OCI-LY7 (cell line): ENCODE measurements at regions not wholly inside any gene's neighbourhood (a gene's known extent, or its start where the extent isn't known, plus 50 kb on each side); places are given as distances from the start of the nearest gene placed in this dataset.

ENCODE experiments used
- BruUV-seq: library from RNA; stranded (reverse); fragments of 400-500 nt; replicated peaks from 2 replicates; lab custom pipeline; 2021; lab: Mats Ljungman, UMichigan
- CTCF ChIA-PET: fragments of 300-600 bp; sonication (Branson Sonifier 250); formaldehyde crosslinking; loops from one replicate; lab custom pipeline; 2022; ENCODE audit warnings: antibody characterized with exemption; ENCODE audit not compliant: unreplicated experiment; lab: Charles Lee
- POLR2A ChIA-PET: fragments of 300-600 bp; sonication (Branson Sonifier 250); formaldehyde crosslinking; loops from one replicate; lab custom pipeline; 2022; ENCODE audit warnings: antibody characterized with exemption; lab: Charles Lee
- DNase-seq: peaks from one replicate; pipeline ENCODE4 v3.0.0-alpha.2; 2015; ENCODE audit warnings: low spot score
- H2AFZ ChIP-seq: fragments of 200-600 bp; sonication (generic), shearing (Covaris generic); 2 replicates; pipeline ENCODE4 v1.6.1; 2014; ENCODE audit warnings: mild to moderate bottlenecking, antibody characterized with exemption, low read length, moderate library complexity
- H3K27ac ChIP-seq: fragments of 200-600 bp; sonication (generic); 2 replicates; pipeline ENCODE4 v1.5.1; 2014; ENCODE audit warnings: mixed run types, low read depth, mild to moderate bottlenecking, moderate library complexity, low read length, inconsistent platforms; ENCODE audit not compliant: poor library complexity, severe bottlenecking
- H3K36me3 ChIP-seq: fragments of 200-600 bp; sonication (generic); 2 replicates; pipeline ENCODE4 v1.6.1; 2014; ENCODE audit warnings: mild to moderate bottlenecking, antibody characterized with exemption, low read length, moderate library complexity, mixed read lengths; ENCODE audit not compliant: insufficient read depth
- H3K4me1 ChIP-seq: fragments of 200-600 bp; sonication (generic); 2 replicates; pipeline ENCODE4 v1.5.1; 2014; ENCODE audit warnings: mild to moderate bottlenecking, low read length; ENCODE audit not compliant: insufficient read depth, poor library complexity, severe bottlenecking
- H3K4me2 ChIP-seq: fragments of 200-600 bp; sonication (generic); 2 replicates; pipeline ENCODE4 v1.6.1; 2014; ENCODE audit warnings: mild to moderate bottlenecking, low read length
- H3K4me3 ChIP-seq: fragments of 200-600 bp; sonication (generic); 2 replicates; pipeline ENCODE4 v1.5.1; 2014; ENCODE audit warnings: mild to moderate bottlenecking, low read depth, low read length; ENCODE audit not compliant: poor library complexity, severe bottlenecking
- H3K79me2 ChIP-seq: fragments of 200-600 bp; sonication (generic); 2 replicates; pipeline ENCODE4 v1.6.1; 2016; ENCODE audit warnings: low read depth, mild to moderate bottlenecking, low read length, moderate library complexity, mixed read lengths; ENCODE audit not compliant: insufficient read depth
- H3K9me2 ChIP-seq: fragments of 200-600 bp; sonication (generic); 2 replicates; pipeline ENCODE4 v1.6.1; 2016; ENCODE audit warnings: mild to moderate bottlenecking, low read length, mixed read lengths; ENCODE audit not compliant: insufficient read depth
- H3K9me3 ChIP-seq: fragments of 200-600 bp; sonication (generic); 2 replicates; pipeline ENCODE4 v1.6.1; 2014; ENCODE audit warnings: mild to moderate bottlenecking, mixed run types, low read length, mixed read lengths
- H4K20me1 ChIP-seq: fragments of 200-600 bp; sonication (generic); 2 replicates; pipeline ENCODE4 v1.6.1; 2014; ENCODE audit warnings: mild to moderate bottlenecking, antibody characterized with exemption, low read length, moderate library complexity, mixed read lengths; ENCODE audit not compliant: insufficient read depth
- CTCF ChIP-seq: fragments of 200-600 bp; sonication (generic); conservative IDR thresholded peaks from 2 replicates; pipeline ENCODE4 v1.5.1; 2014; ENCODE audit warnings: mild to moderate bottlenecking, antibody characterized with exemption, low read length, moderate library complexity, mixed read lengths
- EZH2phosphoT487 ChIP-seq: fragments of 200-600 bp; sonication (generic); IDR thresholded peaks from 2 replicates; pipeline ENCODE4 v1.6.1; 2018; ENCODE audit warnings: low read depth, borderline replicate concordance, mild to moderate bottlenecking, mixed run types, antibody characterized with exemption, low read length, moderate library complexity, mixed read lengths
- intact Hi-C: fragments of 100-400 bp; cut with micrococcal nuclease; formaldehyde crosslinking; loops from one replicate; pipeline ENCODE4 v1.10.0; 2022; ENCODE audit not compliant: unreplicated experiment

GRCh38 chr6:20325641-20326421 is 75.8 kb upstream of the E2F3 start:
- intact Hi-C loops: no loop called here
- no peaks in the 10 kb centered on the region for H3K9me2 ChIP-seq
- no peaks in the 10 kb centered on the region for H3K36me3 ChIP-seq
- no peak overlapping the region for H3K27ac ChIP-seq
- H3K4me3 ChIP-seq: no peak overlapping the region
- H4K20me1 ChIP-seq: no peaks in the 10 kb centered on the region
- no peaks in the 10 kb centered on the region for H3K4me1 ChIP-seq
- TF ChIP-seq CTCF: no peak
- TF ChIP-seq EZH2phosphoT487: no peak
- POLR2A ChIA-PET: interaction anchor here (0.9 to 1.1 kb wide), 2 partner anchors 10 to 17 kb away, joined by 4 read pairs; no protein-coding TSS in a partner anchor
- CTCF ChIA-PET: no interaction called here
- H3K9me3 ChIP-seq: no peaks in the 10 kb centered on the region
- no peak overlapping the region for H2AFZ ChIP-seq
- no peak overlapping the region for H3K4me2 ChIP-seq
- H3K79me2 ChIP-seq: no peaks in the 10 kb centered on the region
- BruUV-seq: no TSS peak
- no peak for DNase-seq

- no peak overlapping the region for H2AFZ ChIP-seq
- POLR2A ChIA-PET: interaction anchor here (0.6 to 1.1 kb wide), 3 partner anchors 10 to 125 kb away, joined by 3 to 4 read pairs (median 4); no protein-coding TSS in a partner anchor
Observed at GRCh38 chr6:20326422-20326728, 75.3 kb upstream of the E2F3 start.

More at GRCh38 chr6:20326422-20326728, 75.3 kb upstream of the E2F3 start:
- Histone ChIP-seq H3K4me3 (no peak overlapping the region), H3K36me3 (no peaks in the 10 kb centered on the region), H3K4me2 (no peak overlapping the region), H3K4me1 (no peaks in the 10 kb centered on the region), H3K79me2 (no peaks in the 10 kb centered on the region), H3K27ac (no peak overlapping the region), H3K9me2 (no peaks in the 10 kb centered on the region), H3K9me3 (no peaks in the 10 kb centered on the region), H4K20me1 (no peaks in the 10 kb centered on the region)
- DNase-seq: no peak
- CTCF ChIA-PET: no interaction called here
- intact Hi-C loops: no loop called here
- TF ChIP-seq CTCF: no peak
- no peak for TF ChIP-seq EZH2phosphoT487
- BruUV-seq: no TSS peak
